Naive thymus-derived CD8-positive, alpha-beta T cell (primary cell): ENCODE measurements at regions not wholly inside any gene's neighbourhood (a gene's known extent, or its start where the extent isn't known, plus 50 kb on each side); places are given as distances from the start of the nearest gene placed in this dataset.

ENCODE experiments used
- ATAC-seq, 2 donors: fragments of 150-1000 bp; cut with Tn5 transposase in 1 of 2; sonication (Bioruptor Pico), chemical (Tn5 transposase) in 1 of 2; 1 replicate in 1 of 2; 2 replicates in 1 of 2; pipeline ENCODE4 v1.10.0; 2021; ENCODE audit warnings: mild to moderate bottlenecking in 2 of 2, moderate library complexity in 2 of 2
- POLR2A ChIA-PET: fragments of 350-600 bp; sonication (Branson Sonifier 250); formaldehyde crosslinking; loops from one replicate; lab custom pipeline; 2021; ENCODE audit warnings: antibody characterized with exemption; lab: Charles Lee
- DNase-seq, 10 donors: peaks; one replicate each; pipeline versions ENCODE4 v3.0.0 to v3.0.0-alpha.2; 2020 to 2022
- H3K27ac Mint-ChIP-seq, 10 donors: one replicate each; pipeline ENCODE4 v1.8.0; 2020 to 2022; ENCODE audit warnings: mild to moderate bottlenecking in 10 of 10, mixed read lengths in 10 of 10, moderate library complexity in 4 of 10, inconsistent platforms in 1 of 10
- H3K27me3 Mint-ChIP-seq, 5 donors: one replicate each; pipeline ENCODE4 v1.8.0; 2021 to 2022; ENCODE audit warnings: mixed read lengths in 5 of 5
- H3K36me3 Mint-ChIP-seq, 3 donors: one replicate each; pipeline ENCODE4 v1.8.0; 2020 to 2022; ENCODE audit warnings: mixed read lengths in 3 of 3, mild to moderate bottlenecking in 2 of 3, inconsistent platforms in 1 of 3
- H3K4me1 Mint-ChIP-seq, 4 donors: one replicate each; pipeline ENCODE4 v1.8.0; 2021 to 2022; ENCODE audit warnings: mixed read lengths in 4 of 4
- H3K4me3 Mint-ChIP-seq, 10 donors: one replicate each; pipeline ENCODE4 v1.8.0; 2020 to 2022; ENCODE audit warnings: mild to moderate bottlenecking in 10 of 10, mixed read lengths in 10 of 10, moderate library complexity in 6 of 10, inconsistent platforms in 1 of 10
- H3K9me3 Mint-ChIP-seq, 9 donors: one replicate each; pipeline ENCODE4 v1.8.0; 2020 to 2022; ENCODE audit warnings: mixed read lengths in 9 of 9, mild to moderate bottlenecking in 3 of 9, inconsistent platforms in 1 of 9, moderate library complexity in 1 of 9

DNA sequence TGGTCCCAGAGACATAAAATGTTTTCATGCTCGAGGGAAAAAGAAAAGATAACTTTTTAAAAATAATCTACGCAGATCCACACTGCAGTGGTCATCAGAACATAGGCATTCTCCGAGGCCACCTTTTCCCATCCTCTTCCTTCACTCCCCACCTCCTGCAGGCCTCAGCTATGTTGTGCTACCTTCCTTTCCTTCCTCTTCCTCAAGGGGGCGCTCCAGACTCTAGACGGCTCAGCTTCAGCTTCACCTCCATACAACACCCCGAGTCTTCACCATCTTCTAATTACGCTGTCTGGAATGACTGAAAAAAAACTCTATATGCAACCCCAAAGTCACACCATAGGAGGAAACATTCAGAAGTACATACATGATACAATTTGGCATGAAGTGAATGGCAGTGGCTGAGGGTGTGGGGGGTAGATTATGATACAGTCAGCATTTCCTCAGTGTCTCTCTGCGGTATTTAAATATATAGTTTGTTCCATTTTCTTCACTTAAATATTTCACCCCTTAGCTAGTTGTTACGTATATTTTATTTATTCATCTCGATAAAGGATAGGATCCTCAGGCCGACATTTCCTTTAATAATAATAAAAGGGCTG lies 583.6 kb downstream of the IRS1 start:
- no peaks in the 10 kb centered on the region for H3K36me3 Mint-ChIP-seq
- ATAC-seq (peak; percentile 67 to 77), DNase-seq (peak; percentile 6 to 75 (median 46))
- no peak overlapping the region for H3K4me3 Mint-ChIP-seq
- H3K4me1 Mint-ChIP-seq: no peaks in the 10 kb centered on the region
- H3K27me3 Mint-ChIP-seq: peaks cover 0 to 4% (median 1%) of the 10 kb centered on the region in 5 donors
- no peak overlapping the region for H3K27ac Mint-ChIP-seq
- no peaks in the 10 kb centered on the region for H3K9me3 Mint-ChIP-seq
- POLR2A ChIA-PET: no interaction called here

DNA sequence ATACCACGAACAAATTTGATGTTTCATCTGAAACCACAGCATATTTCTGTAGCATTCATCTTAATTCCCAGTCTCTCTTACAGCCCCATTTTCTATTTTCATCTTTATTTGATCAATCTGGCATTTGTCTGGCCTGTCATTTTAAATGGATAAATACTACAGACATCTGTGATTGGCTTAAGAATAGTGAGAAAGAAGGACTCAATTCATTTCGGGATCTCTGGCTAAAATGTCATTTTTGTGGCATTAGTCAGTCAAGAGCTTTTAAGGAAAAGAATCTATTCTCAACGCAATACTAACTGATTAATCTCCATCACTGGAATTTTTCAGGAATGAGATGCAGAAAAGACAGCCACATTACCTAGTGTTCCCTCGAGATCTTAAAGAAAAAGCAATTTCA lies 585.9 kb downstream of the IRS1 start:
- no peak overlapping the region for H3K27ac Mint-ChIP-seq
- H3K36me3 Mint-ChIP-seq: no peaks in the 10 kb centered on the region
- no peaks in the 10 kb centered on the region for H3K9me3 Mint-ChIP-seq
- no peak for DNase-seq
- no peaks in the 10 kb centered on the region for H3K4me1 Mint-ChIP-seq
- no peak overlapping the region for H3K4me3 Mint-ChIP-seq
- no peak for ATAC-seq
- POLR2A ChIA-PET: no interaction called here
- peaks cover 0 to 2% (median 1%) of the 10 kb centered on the region in 5 donors for H3K27me3 Mint-ChIP-seq

DNA sequence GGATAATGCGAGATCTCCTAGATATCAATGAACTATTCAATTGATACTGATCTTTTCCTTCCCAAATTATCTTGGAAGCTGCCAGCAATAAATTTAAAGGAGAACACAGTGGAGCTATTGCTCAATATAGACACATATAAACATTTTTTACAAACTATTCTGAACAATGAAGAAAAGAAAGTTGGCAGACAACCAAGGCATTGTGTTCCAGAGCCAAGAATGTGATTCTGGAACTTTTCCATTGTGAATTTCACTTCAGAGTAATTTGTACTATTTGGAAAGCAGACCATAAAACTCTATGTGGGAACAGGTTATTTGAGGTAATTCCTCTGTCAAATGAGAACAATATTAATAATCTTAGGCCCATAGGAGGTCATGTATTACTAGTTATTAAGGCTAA lies 588.2 kb downstream of the IRS1 start:
- Mint-ChIP-seq H3K36me3 (no peaks in the 10 kb centered on the region), H3K4me3 (no peak overlapping the region), H3K9me3 (no peaks in the 10 kb centered on the region), H3K27me3 (peaks cover 0 to 9% (median 5%) of the 10 kb centered on the region in 5 donors), H3K27ac (no peak overlapping the region), H3K4me1 (no peaks in the 10 kb centered on the region)
- POLR2A ChIA-PET: no interaction called here
- DNase-seq (no peak), ATAC-seq (no peak)

DNA sequence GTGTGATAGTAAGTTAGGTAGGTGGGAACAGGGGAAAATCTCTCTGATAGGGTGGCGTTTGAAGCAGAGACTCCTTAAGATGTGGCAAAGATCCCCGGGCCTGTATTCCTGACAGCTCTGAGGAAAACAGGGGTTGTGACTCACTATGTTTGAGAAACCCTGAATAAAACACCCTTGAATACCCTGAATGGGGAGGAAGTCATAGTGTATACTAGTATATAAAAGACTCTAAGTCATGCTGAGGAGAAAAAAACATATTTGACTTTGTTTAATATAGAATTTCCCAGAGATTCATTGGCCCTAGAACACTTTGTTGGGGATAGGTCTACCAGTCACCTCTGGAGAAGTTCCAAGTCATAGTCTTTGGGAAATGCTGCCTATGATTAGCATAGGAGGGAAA lies 590.9 kb downstream of the IRS1 start:
- Mint-ChIP-seq H3K4me3 (no peak overlapping the region), H3K27me3 (peaks cover 0 to 9% (median 5%) of the 10 kb centered on the region in 5 donors), H3K36me3 (no peaks in the 10 kb centered on the region), H3K9me3 (no peaks in the 10 kb centered on the region), H3K27ac (no peak overlapping the region), H3K4me1 (no peaks in the 10 kb centered on the region)
- POLR2A ChIA-PET: no interaction called here
- ATAC-seq (no peak), DNase-seq (no peak)

DNA sequence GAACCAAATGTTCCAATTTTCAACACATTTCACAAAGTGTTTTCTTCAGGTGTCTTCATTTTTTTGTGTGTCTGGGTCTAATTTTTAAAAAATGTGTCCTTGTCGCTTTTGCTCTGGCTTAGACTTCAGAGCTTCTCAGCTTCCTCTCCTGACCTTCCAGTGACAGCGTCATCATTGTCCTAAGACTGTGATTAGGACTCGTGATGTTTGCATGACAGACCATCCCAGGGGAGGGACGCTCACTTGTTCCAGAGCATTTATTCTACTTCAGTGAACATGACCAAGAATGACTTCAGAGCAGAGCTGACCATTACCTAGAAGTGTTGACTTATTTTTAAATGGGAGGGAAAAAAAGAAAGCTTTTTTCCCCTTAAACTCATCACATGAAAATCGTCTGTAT lies 591.9 kb downstream of the IRS1 start:
- no peak overlapping the region for H3K27ac Mint-ChIP-seq
- no peaks in the 10 kb centered on the region for H3K4me1 Mint-ChIP-seq
- POLR2A ChIA-PET: no interaction called here
- DNase-seq (no peak), ATAC-seq (no peak)
- H3K27me3 Mint-ChIP-seq: peaks cover 0 to 9% (median 5%) of the 10 kb centered on the region in 5 donors
- no peaks in the 10 kb centered on the region for H3K9me3 Mint-ChIP-seq
- H3K4me3 Mint-ChIP-seq: no peak overlapping the region
- H3K36me3 Mint-ChIP-seq: no peaks in the 10 kb centered on the region

DNA sequence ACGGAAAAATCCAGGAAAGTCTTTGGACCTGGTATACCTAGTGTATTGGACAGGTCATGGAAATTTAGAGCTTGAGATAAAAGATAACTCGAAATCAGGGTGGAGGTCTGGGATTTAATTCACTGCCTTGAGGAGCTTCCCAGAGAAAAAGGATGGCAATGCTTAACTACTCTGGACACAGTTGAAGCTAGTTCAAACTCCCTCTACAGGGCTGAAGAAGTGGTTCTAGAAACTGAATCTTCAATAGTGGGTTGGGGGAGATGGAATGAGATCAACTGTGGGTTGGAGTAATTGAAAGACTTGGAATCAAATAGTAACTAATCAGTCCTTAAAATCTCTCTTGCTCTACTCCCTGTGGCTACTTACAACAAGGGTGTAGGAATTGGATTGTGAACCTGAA lies 600.1 kb downstream of the IRS1 start:
- peaks cover 0 to 3% (median 0%) of the 10 kb centered on the region in 9 donors for H3K9me3 Mint-ChIP-seq
- H3K36me3 Mint-ChIP-seq: no peaks in the 10 kb centered on the region
- no peak overlapping the region for H3K27ac Mint-ChIP-seq
- H3K4me1 Mint-ChIP-seq: no peaks in the 10 kb centered on the region
- ATAC-seq: no peak
- POLR2A ChIA-PET: no interaction called here
- peaks cover 0 to 14% (median 4%) of the 10 kb centered on the region in 5 donors for H3K27me3 Mint-ChIP-seq
- H3K4me3 Mint-ChIP-seq: no peak overlapping the region
- DNase-seq: no peak

DNA sequence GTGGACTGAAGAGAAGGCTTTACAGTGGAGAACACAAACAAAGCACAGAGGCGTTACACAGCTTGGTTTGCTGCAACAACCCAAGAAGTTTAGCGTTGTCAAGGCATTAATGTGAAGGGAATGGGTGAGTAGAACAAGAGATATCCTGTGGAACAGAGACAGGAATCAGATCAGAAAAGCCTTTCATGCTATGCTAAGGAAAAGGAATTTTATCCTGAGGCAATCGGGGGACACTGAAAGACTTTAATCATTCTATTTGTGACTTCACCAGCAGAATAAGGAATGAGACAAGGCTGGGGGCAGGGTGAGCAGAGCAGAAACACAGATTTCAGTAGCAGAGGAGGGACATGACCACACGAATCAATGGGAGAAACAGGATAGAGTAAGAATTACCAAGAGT lies 600.7 kb downstream of the IRS1 start:
- ATAC-seq: no peak
- no peak overlapping the region for H3K4me3 Mint-ChIP-seq
- no peak overlapping the region for H3K27ac Mint-ChIP-seq

DNA sequence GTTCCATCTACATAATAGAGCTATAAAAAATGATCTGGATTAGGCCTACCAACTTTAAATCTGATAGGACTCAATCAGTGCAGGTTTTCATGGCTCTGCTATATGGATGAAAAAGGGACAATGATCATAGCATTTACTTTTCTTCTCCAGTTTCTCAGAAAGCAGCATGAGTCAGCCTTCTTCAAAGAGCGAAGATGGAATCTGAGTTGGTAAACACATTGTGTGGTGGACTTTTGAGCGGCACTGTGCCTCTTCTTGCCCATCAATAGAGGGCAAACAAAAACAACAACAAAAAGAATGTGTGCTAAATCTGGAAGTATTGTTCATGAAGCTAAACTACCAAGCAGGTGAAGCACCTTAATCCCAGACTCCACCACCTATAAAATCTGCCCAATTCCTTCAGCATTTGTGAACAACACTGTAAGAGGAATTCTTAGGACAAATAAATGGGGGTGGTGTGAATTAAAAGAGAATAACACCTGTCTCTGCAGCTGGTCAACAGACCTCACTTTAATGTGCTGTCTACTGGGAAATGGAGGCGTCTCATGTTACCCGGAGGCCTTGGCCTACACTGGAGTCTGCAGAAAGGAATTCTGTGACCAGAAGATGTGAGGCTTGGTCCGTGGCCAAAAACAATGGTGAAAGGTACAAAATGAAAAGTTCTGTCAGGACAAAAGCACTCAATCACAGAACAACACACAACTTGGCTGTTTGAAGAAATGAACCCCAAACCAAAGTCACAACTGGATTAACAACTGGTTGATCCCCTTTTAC lies 609.0 kb downstream of the IRS1 start:
- Mint-ChIP-seq H3K36me3 (no peaks in the 10 kb centered on the region), H3K27ac (no peak overlapping the region), H3K4me3 (no peak overlapping the region), H3K4me1 (no peaks in the 10 kb centered on the region), H3K27me3 (peaks cover 0 to 16% (median 8%) of the 10 kb centered on the region in 5 donors), H3K9me3 (peaks cover 0 to 4% (median 0%) of the 10 kb centered on the region in 9 donors)
- POLR2A ChIA-PET: no interaction called here
- DNase-seq: no peak
- ATAC-seq: no peak

More for the DNA sequence above, 600.7 kb downstream of the IRS1 start:
- no peak for DNase-seq
- H3K9me3 Mint-ChIP-seq: peaks cover 0 to 4% (median 0%) of the 10 kb centered on the region in 9 donors
- H3K27me3 Mint-ChIP-seq: peaks cover 0 to 16% (median 7%) of the 10 kb centered on the region in 5 donors
- POLR2A ChIA-PET: no interaction called here
- no peaks in the 10 kb centered on the region for H3K36me3 Mint-ChIP-seq
- no peaks in the 10 kb centered on the region for H3K4me1 Mint-ChIP-seq

DNA sequence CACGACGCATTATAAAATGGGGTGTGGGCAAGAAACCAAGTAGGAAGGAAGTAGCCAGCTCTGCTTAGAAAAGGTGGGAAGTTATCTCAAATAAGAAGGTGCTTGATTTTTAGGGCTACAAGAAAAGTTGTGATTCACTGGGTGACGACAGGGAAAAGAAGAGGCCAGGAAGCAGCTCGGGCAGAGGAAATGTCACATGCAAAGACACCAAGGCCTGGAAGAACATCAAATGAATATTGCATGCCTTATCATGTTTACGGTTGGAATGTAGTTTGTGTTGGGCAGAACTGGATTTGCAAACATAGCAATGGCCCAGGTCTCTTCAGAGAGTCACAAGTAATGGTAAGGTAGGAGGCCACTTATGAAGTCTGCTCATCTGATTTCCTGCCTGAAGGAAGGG lies 610.6 kb downstream of the IRS1 start:
- Mint-ChIP-seq H3K27ac (no peak overlapping the region), H3K9me3 (no peaks in the 10 kb centered on the region), H3K4me1 (no peaks in the 10 kb centered on the region), H3K27me3 (peaks cover 0 to 8% (median 3%) of the 10 kb centered on the region in 5 donors), H3K36me3 (no peaks in the 10 kb centered on the region), H3K4me3 (no peak overlapping the region)
- ATAC-seq (no peak), DNase-seq (no peak)
- POLR2A ChIA-PET: no interaction called here

DNA sequence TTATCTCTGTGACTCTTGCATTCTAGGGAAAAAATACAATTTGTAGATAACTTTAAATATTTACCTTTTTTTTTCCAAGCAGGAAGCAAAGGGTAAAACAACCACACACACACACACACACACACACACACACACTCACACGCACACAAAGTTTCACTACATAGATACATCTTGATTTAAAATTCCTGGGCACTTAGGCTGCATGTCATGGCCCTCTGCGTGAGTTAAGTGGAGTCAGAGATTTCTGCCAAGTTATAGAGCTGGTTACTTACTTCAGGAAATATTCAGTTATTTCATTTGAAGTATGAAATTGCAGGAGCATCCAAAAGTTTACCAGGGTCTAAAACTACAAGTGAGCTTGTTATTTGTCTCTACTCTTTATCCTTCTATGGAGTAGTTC lies 612.0 kb downstream of the IRS1 start:
- Mint-ChIP-seq H3K36me3 (no peaks in the 10 kb centered on the region), H3K4me1 (no peaks in the 10 kb centered on the region), H3K9me3 (peaks cover 0 to 4% (median 0%) of the 10 kb centered on the region in 9 donors), H3K4me3 (no peak overlapping the region), H3K27ac (no peak overlapping the region), H3K27me3 (peaks cover 3 to 13% (median 11%) of the 10 kb centered on the region in 5 donors)
- ATAC-seq (no peak), DNase-seq (no peak)
- POLR2A ChIA-PET: no interaction called here

DNA sequence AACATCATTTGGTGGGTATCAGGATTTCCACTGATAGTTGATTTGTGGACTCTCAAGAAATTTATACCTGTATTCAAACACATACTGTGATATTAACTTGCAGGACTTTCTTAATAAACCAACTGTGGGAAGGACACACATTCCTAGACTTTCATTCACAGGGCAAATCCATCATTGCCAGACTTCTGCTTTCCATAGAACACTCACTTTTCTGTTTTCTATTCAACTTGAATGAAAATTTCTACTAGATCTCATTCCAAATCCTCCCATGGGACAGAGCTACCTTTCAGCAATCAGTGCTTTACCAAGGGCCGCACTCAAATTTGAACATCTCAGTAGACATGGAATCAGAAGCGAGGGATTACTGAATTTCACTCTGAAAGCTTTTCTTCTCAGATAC lies 612.5 kb downstream of the IRS1 start:
- DNase-seq (no peak), ATAC-seq (no peak)
- no peaks in the 10 kb centered on the region for H3K36me3 Mint-ChIP-seq
- no peaks in the 10 kb centered on the region for H3K4me1 Mint-ChIP-seq
- no peak overlapping the region for H3K4me3 Mint-ChIP-seq
- POLR2A ChIA-PET: no interaction called here
- peaks cover 0 to 5% (median 0%) of the 10 kb centered on the region in 9 donors for H3K9me3 Mint-ChIP-seq
- no peak overlapping the region for H3K27ac Mint-ChIP-seq
- H3K27me3 Mint-ChIP-seq: peaks cover 3 to 16% (median 12%) of the 10 kb centered on the region in 5 donors

DNA sequence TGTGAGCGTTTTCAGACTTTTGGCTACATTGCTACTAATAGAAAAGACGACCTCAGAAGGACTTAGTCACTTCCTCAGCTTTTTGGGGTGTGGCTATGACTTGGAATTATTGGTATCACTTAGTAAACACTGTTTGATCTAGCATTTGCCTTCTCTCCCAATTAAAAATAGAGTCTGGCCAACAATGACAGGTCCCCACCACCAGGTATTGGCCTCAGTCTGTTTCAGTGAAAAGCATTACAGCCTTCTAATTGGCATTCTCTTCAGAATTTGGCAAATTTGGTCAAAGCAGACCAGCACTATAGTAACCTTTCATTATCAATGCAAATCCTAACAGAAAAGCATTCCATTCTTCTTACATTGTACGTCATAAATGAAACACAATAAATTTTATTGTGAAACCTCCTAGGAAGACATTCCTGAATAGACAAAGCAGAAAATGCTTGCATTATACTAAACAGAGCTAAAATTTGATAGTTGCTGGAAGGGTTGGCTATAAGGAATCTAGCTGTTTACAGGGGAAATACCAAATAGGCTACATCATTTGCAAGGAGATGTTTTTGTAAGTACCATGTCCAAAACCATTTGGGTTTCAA lies 613.9 kb downstream of the IRS1 start:
- no peak overlapping the region for H3K27ac Mint-ChIP-seq

DNA sequence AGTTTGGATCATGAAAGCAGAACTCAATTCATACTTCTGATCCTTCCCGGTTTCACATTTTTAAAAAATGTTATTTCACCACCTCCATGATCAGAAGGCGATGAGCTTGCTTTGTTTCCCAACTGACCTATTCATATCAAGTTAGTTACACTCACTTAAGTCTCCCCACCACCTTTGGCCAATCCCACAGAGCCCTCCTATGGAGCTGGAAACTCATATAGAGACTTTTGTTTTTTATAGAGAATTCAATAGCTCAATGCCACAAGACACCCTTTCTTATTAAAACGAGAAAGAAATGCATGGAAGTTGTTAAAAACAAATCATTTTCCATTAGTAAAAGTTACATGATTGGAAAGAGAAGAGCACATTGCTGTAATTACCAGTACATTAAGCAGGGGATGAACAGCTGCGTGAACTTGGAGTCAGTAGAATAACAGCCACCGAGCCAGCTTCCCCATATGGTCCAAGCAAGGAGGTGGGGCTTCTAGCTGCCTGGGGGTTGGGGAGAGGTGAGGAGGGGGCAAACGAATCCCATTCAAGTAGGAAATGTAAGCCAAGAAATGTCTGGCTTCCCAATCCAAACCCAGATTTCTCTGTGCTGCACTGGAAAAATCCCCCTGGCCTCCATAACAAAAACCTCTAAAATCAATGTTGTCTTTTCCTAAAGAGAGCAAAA lies 614.5 kb downstream of the IRS1 start:
- DNase-seq: no peak
- POLR2A ChIA-PET: no interaction called here
- Mint-ChIP-seq H3K36me3 (peaks cover 0 to 2% (median 0%) of the 10 kb centered on the region in 3 donors), H3K4me3 (no peak overlapping the region), H3K4me1 (no peaks in the 10 kb centered on the region), H3K9me3 (peaks cover 0 to 6% (median 0%) of the 10 kb centered on the region in 9 donors), H3K27ac (no peak overlapping the region), H3K27me3 (peaks cover 4 to 25% (median 12%) of the 10 kb centered on the region in 5 donors)
- no peak for ATAC-seq

More for the DNA sequence above, 613.9 kb downstream of the IRS1 start:
- H3K4me3 Mint-ChIP-seq: no peak overlapping the region
- H3K27me3 Mint-ChIP-seq: peaks cover 4 to 25% (median 12%) of the 10 kb centered on the region in 5 donors
- no peak for ATAC-seq
- H3K36me3 Mint-ChIP-seq: peaks cover 0 to 1% (median 0%) of the 10 kb centered on the region in 3 donors
- no peaks in the 10 kb centered on the region for H3K4me1 Mint-ChIP-seq
- peaks cover 0 to 5% (median 0%) of the 10 kb centered on the region in 9 donors for H3K9me3 Mint-ChIP-seq
- POLR2A ChIA-PET: no interaction called here
- no peak for DNase-seq
